Esophagus muscularis mucosa (tissue), 3 donors: ENCODE measurements at regions not wholly inside any gene's neighbourhood (a gene's known extent, or its start where the extent isn't known, plus 50 kb on each side); places are given as distances from the start of the nearest gene placed in this dataset.

Source experiments
- POLR2AphosphoS5 ChIP-seq, 2 donors: sonication (generic); formaldehyde crosslinking; IDR thresholded peaks; one replicate each; pipeline ENCODE4 v1.6.1; 2017; ENCODE audit warnings: antibody characterized with exemption in 2 of 2
- TF ChIP-seq, protein P1 (sequence below), 3 experiments: fragments of 200-600 bp in 2 of 3; fragments of 450-650 bp in 1 of 3; sonication (generic) in 2 of 3; IDR thresholded peaks; one replicate each; pipeline ENCODE4 v1.5.1; 2017 to 2019; ENCODE audit warnings: antibody characterized with exemption in 3 of 3, mild to moderate bottlenecking in 2 of 3, moderate library complexity in 1 of 3

DNA sequence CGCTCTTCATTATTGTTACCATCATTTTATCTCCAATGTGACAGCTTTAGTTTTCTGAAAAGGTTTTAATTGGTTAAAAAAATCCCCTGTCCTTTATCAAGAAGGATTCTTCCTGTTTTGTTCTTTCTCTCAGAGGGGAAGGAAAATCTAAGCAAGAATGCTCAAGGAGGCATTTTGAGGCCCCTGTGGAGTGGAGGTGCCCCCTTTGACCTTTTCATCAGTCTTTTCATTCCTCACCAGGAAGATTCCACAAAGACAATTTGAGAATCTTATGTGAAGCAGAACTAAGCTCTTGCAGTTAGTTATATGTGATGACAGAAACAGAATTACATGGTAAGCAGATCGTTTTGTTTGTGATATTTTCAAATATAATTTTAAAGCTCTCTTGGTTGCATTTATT, 489.6 kb downstream of the MAN2A1 start:
- no peak for TF ChIP-seq POLR2AphosphoS5 (IDR thresholded peaks at IDR 0.05)
- TF ChIP-seq, protein P1, sequence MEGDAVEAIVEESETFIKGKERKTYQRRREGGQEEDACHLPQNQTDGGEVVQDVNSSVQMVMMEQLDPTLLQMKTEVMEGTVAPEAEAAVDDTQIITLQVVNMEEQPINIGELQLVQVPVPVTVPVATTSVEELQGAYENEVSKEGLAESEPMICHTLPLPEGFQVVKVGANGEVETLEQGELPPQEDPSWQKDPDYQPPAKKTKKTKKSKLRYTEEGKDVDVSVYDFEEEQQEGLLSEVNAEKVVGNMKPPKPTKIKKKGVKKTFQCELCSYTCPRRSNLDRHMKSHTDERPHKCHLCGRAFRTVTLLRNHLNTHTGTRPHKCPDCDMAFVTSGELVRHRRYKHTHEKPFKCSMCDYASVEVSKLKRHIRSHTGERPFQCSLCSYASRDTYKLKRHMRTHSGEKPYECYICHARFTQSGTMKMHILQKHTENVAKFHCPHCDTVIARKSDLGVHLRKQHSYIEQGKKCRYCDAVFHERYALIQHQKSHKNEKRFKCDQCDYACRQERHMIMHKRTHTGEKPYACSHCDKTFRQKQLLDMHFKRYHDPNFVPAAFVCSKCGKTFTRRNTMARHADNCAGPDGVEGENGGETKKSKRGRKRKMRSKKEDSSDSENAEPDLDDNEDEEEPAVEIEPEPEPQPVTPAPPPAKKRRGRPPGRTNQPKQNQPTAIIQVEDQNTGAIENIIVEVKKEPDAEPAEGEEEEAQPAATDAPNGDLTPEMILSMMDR (IDR thresholded peaks at IDR 0.05), result no peak
